ENCODE measurements at regions not wholly inside any gene's neighbourhood (a gene's known extent, or its start where the extent isn't known, plus 50 kb on each side); places are given as distances from the start of the nearest gene placed in this dataset.

- DNase-seq (ENCODE audit: low read depth): no peak
- TF ChIP-seq CTCF (IDR thresholded peaks at IDR 0.05; ENCODE audit: control insufficient read depth, insufficient read depth, low read depth, low read length, missing control alignments): no peak
- H3K4me3 ChIP-seq (ENCODE audit: control insufficient read depth, low read depth, low read length): no peak overlapping the region
Measured at GRCh38 chr19:30908262-30908771, 440.9 kb downstream of the TSHZ3 start.

- no peak overlapping the region for H3K4me3 ChIP-seq (ENCODE audit: control insufficient read depth, low read depth, low read length)
- TF ChIP-seq CTCF (IDR thresholded peaks at IDR 0.05; ENCODE audit: control insufficient read depth, insufficient read depth, low read depth, low read length, missing control alignments): no peak
- no peak for DNase-seq (ENCODE audit: low read depth)
Measured at GRCh38 chr19:30906871-30907270, 442.4 kb downstream of the TSHZ3 start.

- TF ChIP-seq CTCF (IDR thresholded peaks at IDR 0.05; ENCODE audit: control insufficient read depth, insufficient read depth, low read depth, low read length, missing control alignments): no peak
- DNase-seq (ENCODE audit: low read depth): no peak
- H3K4me3 ChIP-seq (ENCODE audit: control insufficient read depth, low read depth, low read length): no peak overlapping the region
Measured at GRCh38 chr19:30900051-30900450, 449.2 kb downstream of the TSHZ3 start.

- no peak for TF ChIP-seq CTCF (IDR thresholded peaks at IDR 0.05; ENCODE audit: control insufficient read depth, insufficient read depth, low read depth, low read length, missing control alignments)
- no peak for DNase-seq (ENCODE audit: low read depth)
Measured at GRCh38 chr19:30898353-30899103, 450.7 kb downstream of the TSHZ3 start.

GRCh38 chr19:30897553-30897952, 451.7 kb downstream of the TSHZ3 start:
- no peak overlapping the region for H3K4me3 ChIP-seq (ENCODE audit: control insufficient read depth, low read depth, low read length)
- no peak for TF ChIP-seq CTCF (IDR thresholded peaks at IDR 0.05; ENCODE audit: control insufficient read depth, insufficient read depth, low read depth, low read length, missing control alignments)
- no peak for DNase-seq (ENCODE audit: low read depth)

More at GRCh38 chr19:30898353-30899103, 450.7 kb downstream of the TSHZ3 start:
- no peak overlapping the region for H3K4me3 ChIP-seq (ENCODE audit: control insufficient read depth, low read depth, low read length)

GRCh38 chr19:30897034-30897433, 452.2 kb downstream of the TSHZ3 start:
- TF ChIP-seq CTCF (IDR thresholded peaks at IDR 0.05; ENCODE audit: control insufficient read depth, insufficient read depth, low read depth, low read length, missing control alignments): no peak
- no peak for DNase-seq (ENCODE audit: low read depth)
- H3K4me3 ChIP-seq (ENCODE audit: control insufficient read depth, low read depth, low read length): no peak overlapping the region
